ENCODE measurements at regions not wholly inside any gene's neighbourhood (a gene's known extent, or its start where the extent isn't known, plus 50 kb on each side); places are given as distances from the start of the nearest gene placed in this dataset.

- TF ChIP-seq, protein P1, sequence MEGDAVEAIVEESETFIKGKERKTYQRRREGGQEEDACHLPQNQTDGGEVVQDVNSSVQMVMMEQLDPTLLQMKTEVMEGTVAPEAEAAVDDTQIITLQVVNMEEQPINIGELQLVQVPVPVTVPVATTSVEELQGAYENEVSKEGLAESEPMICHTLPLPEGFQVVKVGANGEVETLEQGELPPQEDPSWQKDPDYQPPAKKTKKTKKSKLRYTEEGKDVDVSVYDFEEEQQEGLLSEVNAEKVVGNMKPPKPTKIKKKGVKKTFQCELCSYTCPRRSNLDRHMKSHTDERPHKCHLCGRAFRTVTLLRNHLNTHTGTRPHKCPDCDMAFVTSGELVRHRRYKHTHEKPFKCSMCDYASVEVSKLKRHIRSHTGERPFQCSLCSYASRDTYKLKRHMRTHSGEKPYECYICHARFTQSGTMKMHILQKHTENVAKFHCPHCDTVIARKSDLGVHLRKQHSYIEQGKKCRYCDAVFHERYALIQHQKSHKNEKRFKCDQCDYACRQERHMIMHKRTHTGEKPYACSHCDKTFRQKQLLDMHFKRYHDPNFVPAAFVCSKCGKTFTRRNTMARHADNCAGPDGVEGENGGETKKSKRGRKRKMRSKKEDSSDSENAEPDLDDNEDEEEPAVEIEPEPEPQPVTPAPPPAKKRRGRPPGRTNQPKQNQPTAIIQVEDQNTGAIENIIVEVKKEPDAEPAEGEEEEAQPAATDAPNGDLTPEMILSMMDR (IDR thresholded peaks at IDR 0.05 in 4 of 5, conservative IDR thresholded peaks at IDR 0.05 in 1 of 5) = no peak
- no peak for TF ChIP-seq POLR2A (IDR thresholded peaks at IDR 0.05)
These were observed 295.4 kb upstream of the ESRRG start for GRCh38 chr1:217018648-217019047.
